22Rv1 (cell line): ENCODE measurements at regions not wholly inside any gene's neighbourhood (a gene's known extent, or its start where the extent isn't known, plus 50 kb on each side); places are given as distances from the start of the nearest gene placed in this dataset.

Experiments
- ZFX ChIP-seq: fragments of 450-650 bp; IDR thresholded peaks from 2 replicates; pipeline ENCODE4 v1.6.1; 2017; ENCODE audit warnings: antibody characterized with exemption, borderline replicate concordance
- TF ChIP-seq, protein P1 (sequence below): fragments of 450-650 bp; IDR thresholded peaks from 2 replicates; pipeline ENCODE4 v1.5.1; 2017; ENCODE audit warnings: mild to moderate bottlenecking

DNA sequence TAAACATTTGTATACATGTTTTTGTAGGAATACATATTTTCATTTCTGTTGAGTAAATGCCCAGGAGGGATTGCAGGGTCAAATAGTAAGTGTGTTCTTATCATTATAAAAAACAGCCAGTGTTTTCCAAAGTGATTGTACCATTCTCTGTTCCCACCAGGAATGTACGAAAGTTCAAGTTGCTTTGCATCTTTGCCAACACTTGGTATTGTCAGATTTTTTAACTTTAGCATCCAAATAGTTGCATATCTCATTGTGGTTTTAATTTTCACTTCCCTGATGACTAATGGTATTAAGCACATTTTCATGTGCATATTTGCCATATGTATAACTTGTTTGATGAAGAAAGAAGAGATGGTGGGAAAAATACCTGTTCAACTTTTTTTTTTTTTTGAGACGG lies 213.9 kb downstream of the ZNF365 start:
- TF ChIP-seq, protein P1, sequence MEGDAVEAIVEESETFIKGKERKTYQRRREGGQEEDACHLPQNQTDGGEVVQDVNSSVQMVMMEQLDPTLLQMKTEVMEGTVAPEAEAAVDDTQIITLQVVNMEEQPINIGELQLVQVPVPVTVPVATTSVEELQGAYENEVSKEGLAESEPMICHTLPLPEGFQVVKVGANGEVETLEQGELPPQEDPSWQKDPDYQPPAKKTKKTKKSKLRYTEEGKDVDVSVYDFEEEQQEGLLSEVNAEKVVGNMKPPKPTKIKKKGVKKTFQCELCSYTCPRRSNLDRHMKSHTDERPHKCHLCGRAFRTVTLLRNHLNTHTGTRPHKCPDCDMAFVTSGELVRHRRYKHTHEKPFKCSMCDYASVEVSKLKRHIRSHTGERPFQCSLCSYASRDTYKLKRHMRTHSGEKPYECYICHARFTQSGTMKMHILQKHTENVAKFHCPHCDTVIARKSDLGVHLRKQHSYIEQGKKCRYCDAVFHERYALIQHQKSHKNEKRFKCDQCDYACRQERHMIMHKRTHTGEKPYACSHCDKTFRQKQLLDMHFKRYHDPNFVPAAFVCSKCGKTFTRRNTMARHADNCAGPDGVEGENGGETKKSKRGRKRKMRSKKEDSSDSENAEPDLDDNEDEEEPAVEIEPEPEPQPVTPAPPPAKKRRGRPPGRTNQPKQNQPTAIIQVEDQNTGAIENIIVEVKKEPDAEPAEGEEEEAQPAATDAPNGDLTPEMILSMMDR = no peak
- no peak for TF ChIP-seq ZFX
